Transverse colon (tissue), 3 donors: ENCODE measurements at regions not wholly inside any gene's neighbourhood (a gene's known extent, or its start where the extent isn't known, plus 50 kb on each side); places are given as distances from the start of the nearest gene placed in this dataset.

Source experiments
- CTCF ChIP-seq, 5 experiments: fragments of 200-600 bp in 3 of 5; fragments of 450-650 bp in 2 of 5; sonication (generic) in 3 of 5; IDR thresholded peaks; 1 replicate in 2 of 5; 2 replicates in 3 of 5; pipeline ENCODE4 v1.5.1; 2016 to 2017; ENCODE audit warnings: antibody characterized with exemption in 5 of 5, inconsistent platforms in 3 of 5, mild to moderate bottlenecking in 2 of 5, moderate library complexity in 1 of 5
- POLR2A ChIP-seq: fragments of 450-650 bp; IDR thresholded peaks from one replicate; pipeline ENCODE4 v1.6.1; 2016; ENCODE audit warnings: antibody characterized with exemption, mild to moderate bottlenecking, moderate library complexity

GRCh38 chr3:110816008-110816407 is 255.6 kb upstream of the NECTIN3 start:
- TF ChIP-seq CTCF (IDR thresholded peaks at IDR 0.05) (no peak), POLR2A (no peak)
